RWPE2 (cell line): ENCODE measurements at regions not wholly inside any gene's neighbourhood (a gene's known extent, or its start where the extent isn't known, plus 50 kb on each side); places are given as distances from the start of the nearest gene placed in this dataset.

ENCODE experiments used
- ATAC-seq: fragments of 200-7000 bp; cut with Tn5 transposase; 3 replicates; pipeline ENCODE4 v1.9.1; 2021; ENCODE audit warnings: low read depth
- DNase-seq: peaks from one replicate; pipeline ENCODE4 v3.0.0-alpha.2; 2020; ENCODE audit warnings: low spot score
- H3K27ac ChIP-seq: fragments of 450-650 bp; 2 replicates; pipeline ENCODE4 v1.5.1; 2017; ENCODE audit warnings: mild to moderate bottlenecking; ENCODE audit not compliant: poor library complexity, severe bottlenecking
- H3K27me3 ChIP-seq: fragments of 250-450 bp; sonication (Bioruptor Pico); 2 replicates; pipeline ENCODE4 v1.5.1; 2021; ENCODE audit warnings: mild to moderate bottlenecking, moderate library complexity; ENCODE audit not compliant: insufficient read depth, poor library complexity, severe bottlenecking
- H3K36me3 ChIP-seq: fragments of 250-450 bp; sonication (Bioruptor Pico); 2 replicates; pipeline ENCODE4 v1.5.1; 2020; ENCODE audit warnings: low read depth, mild to moderate bottlenecking, moderate library complexity
- H3K4me1 ChIP-seq: fragments of 250-450 bp; sonication (Bioruptor Pico); 2 replicates; pipeline ENCODE4 v1.5.1; 2021; ENCODE audit warnings: mild to moderate bottlenecking, moderate library complexity; ENCODE audit not compliant: insufficient read depth, poor library complexity, severe bottlenecking
- H3K4me3 ChIP-seq: fragments of 250-450 bp; sonication (Bioruptor Pico); 2 replicates; pipeline ENCODE4 v1.5.1; 2021; ENCODE audit warnings: mild to moderate bottlenecking, moderate library complexity; ENCODE audit not compliant: severe bottlenecking
- H3K9me3 ChIP-seq: fragments of 250-450 bp; sonication (Bioruptor Pico); 2 replicates; pipeline ENCODE4 v1.5.1; 2021; ENCODE audit warnings: mild to moderate bottlenecking, moderate library complexity; ENCODE audit not compliant: severe bottlenecking
- CTCF ChIP-seq: fragments of 450-650 bp; IDR thresholded peaks from one replicate; pipeline ENCODE4 v1.5.1; 2017; ENCODE audit warnings: mild to moderate bottlenecking, moderate library complexity; ENCODE audit not compliant: poor library complexity, severe bottlenecking

- peaks cover 6% of the 10 kb centered on the region for H3K27me3 ChIP-seq
- H3K9me3 ChIP-seq: no peaks in the 10 kb centered on the region
- H3K4me1 ChIP-seq: no peaks in the 10 kb centered on the region
- TF ChIP-seq CTCF: no peak
- ATAC-seq (no peak), DNase-seq (no peak)
- no peaks in the 10 kb centered on the region for H3K36me3 ChIP-seq
- no peak overlapping the region for H3K4me3 ChIP-seq
- H3K27ac ChIP-seq: no peak overlapping the region
Measured at GRCh38 chr6:147441751-147442150, 66.7 kb upstream of the SAMD5 start.

- no peak for TF ChIP-seq CTCF
- Histone ChIP-seq H3K27ac (no peak overlapping the region), H3K27me3 (peaks cover 13% of the 10 kb centered on the region), H3K9me3 (no peaks in the 10 kb centered on the region), H3K4me3 (no peak overlapping the region), H3K36me3 (no peaks in the 10 kb centered on the region), H3K4me1 (no peaks in the 10 kb centered on the region)
- DNase-seq: no peak
- peak; percentile 40; the same call in 2 of the 3 replicates for ATAC-seq
Measured at GRCh38 chr6:147447835-147448611, 60.5 kb upstream of the SAMD5 start.

GRCh38 chr6:147448775-147449174, 59.7 kb upstream of the SAMD5 start:
- Histone ChIP-seq H3K27ac (no peak overlapping the region), H3K4me1 (no peaks in the 10 kb centered on the region), H3K4me3 (no peak overlapping the region), H3K36me3 (no peaks in the 10 kb centered on the region), H3K27me3 (peaks cover 13% of the 10 kb centered on the region), H3K9me3 (no peaks in the 10 kb centered on the region)
- ATAC-seq (no peak), DNase-seq (no peak)
- TF ChIP-seq CTCF: no peak

- no peak overlapping the region for H3K27ac ChIP-seq
- H3K27me3 ChIP-seq: peaks cover 13% of the 10 kb centered on the region
- H3K4me1 ChIP-seq: no peaks in the 10 kb centered on the region
- no peaks in the 10 kb centered on the region for H3K36me3 ChIP-seq
- TF ChIP-seq CTCF: no peak
- H3K9me3 ChIP-seq: no peaks in the 10 kb centered on the region
- no peak overlapping the region for H3K4me3 ChIP-seq
- no peak for ATAC-seq
- DNase-seq: no peak
Measured at GRCh38 chr6:147449405-147450161, 58.9 kb upstream of the SAMD5 start.
